Neural crest cell (in vitro differentiated cells): ENCODE measurements at regions not wholly inside any gene's neighbourhood (a gene's known extent, or its start where the extent isn't known, plus 50 kb on each side); places are given as distances from the start of the nearest gene placed in this dataset.

Source experiments
- DNase-seq: peaks from one replicate; pipeline ENCODE4 v3.0.0; 2021; ENCODE audit warnings: low read depth, mixed read lengths, low spot score
- H3K27ac Mint-ChIP-seq: one replicate; pipeline ENCODE4 v1.8.0; 2021; ENCODE audit warnings: mild to moderate bottlenecking, mixed read lengths; ENCODE audit not compliant: unreplicated experiment
- H3K27me3 Mint-ChIP-seq: 2 replicates; pipeline ENCODE4 v1.8.0; 2021; ENCODE audit warnings: low read depth, mild to moderate bottlenecking, mixed read lengths
- H3K36me3 Mint-ChIP-seq: 2 replicates; pipeline ENCODE4 v1.8.0; 2021; ENCODE audit warnings: low read depth, mild to moderate bottlenecking, mixed read lengths
- H3K4me1 Mint-ChIP-seq: 2 replicates; pipeline ENCODE4 v1.8.0; 2021; ENCODE audit warnings: mixed read lengths
- H3K4me3 Mint-ChIP-seq: one replicate; pipeline ENCODE4 v1.8.0; 2021; ENCODE audit warnings: mild to moderate bottlenecking, mixed read lengths
- H3K9me3 Mint-ChIP-seq: 2 replicates; pipeline ENCODE4 v1.8.0; 2021; ENCODE audit warnings: mixed read lengths
- TF ChIP-seq, protein P1 (sequence below): fragments of 200-600 bp; sonication (generic); conservative IDR thresholded peaks from 2 replicates; pipeline ENCODE4 v1.5.0; 2021; ENCODE audit warnings: antibody characterized with exemption, mild to moderate bottlenecking

DNA sequence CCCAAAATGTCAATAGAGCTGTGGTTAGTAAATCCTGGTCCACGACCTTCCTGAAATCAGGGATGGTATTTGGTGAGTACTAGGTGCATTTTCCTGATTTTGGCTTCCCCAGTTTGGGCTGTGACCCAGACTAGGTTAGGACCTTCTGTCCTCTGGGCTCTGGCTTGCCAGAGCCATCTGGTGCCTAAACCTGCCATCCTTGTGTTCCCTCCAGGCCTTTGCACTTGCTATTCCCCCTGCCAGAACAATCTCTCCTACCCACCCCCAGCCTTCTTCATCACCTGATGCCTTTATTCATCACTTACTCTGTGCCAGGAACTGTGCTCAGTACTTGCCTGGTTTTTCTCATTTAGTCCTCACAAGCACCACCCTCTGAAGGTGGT is 216.7 kb downstream of the RBM19 start:
- Mint-ChIP-seq H3K27ac (no peak overlapping the region), H3K27me3 (peaks cover 73% of the 10 kb centered on the region), H3K36me3 (no peaks in the 10 kb centered on the region), H3K9me3 (no peaks in the 10 kb centered on the region), H3K4me1 (no peaks in the 10 kb centered on the region), H3K4me3 (no peak overlapping the region)
- no peak for DNase-seq
- TF ChIP-seq, protein P1, sequence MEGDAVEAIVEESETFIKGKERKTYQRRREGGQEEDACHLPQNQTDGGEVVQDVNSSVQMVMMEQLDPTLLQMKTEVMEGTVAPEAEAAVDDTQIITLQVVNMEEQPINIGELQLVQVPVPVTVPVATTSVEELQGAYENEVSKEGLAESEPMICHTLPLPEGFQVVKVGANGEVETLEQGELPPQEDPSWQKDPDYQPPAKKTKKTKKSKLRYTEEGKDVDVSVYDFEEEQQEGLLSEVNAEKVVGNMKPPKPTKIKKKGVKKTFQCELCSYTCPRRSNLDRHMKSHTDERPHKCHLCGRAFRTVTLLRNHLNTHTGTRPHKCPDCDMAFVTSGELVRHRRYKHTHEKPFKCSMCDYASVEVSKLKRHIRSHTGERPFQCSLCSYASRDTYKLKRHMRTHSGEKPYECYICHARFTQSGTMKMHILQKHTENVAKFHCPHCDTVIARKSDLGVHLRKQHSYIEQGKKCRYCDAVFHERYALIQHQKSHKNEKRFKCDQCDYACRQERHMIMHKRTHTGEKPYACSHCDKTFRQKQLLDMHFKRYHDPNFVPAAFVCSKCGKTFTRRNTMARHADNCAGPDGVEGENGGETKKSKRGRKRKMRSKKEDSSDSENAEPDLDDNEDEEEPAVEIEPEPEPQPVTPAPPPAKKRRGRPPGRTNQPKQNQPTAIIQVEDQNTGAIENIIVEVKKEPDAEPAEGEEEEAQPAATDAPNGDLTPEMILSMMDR = no peak

DNA sequence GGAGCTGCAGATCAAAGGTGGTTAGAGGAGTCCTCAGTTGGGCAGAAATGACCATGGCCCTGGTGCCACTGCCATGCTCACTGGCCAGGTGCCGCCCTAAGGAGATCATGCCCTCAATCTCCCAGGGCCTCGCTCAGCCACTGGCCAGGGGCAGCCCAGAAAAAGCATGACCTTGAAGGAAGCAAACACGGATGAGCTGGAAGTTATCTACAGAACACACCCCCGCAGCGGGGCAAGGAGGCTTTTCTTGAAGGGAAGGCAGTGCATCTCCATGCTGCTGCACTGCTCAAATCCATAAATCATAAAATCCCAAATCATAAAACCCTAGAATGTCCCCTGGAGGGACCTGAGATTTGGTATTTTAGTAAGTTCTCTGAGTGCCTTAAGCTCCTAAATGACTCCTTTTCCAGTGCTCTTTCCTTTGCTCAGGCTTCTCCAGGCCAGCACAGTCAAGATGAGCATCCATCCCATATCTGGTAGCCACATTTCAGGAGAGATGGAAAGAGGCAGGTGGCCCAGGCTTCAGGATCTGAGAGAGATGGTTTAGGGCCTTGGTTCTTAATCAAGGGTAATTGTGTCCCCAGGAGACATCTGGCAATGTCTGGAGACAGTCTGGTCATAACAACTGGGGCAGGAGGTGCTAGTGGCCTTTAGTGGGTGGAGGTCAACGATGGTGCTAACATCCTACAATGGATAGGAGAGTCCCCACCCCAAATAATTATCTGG is 217.3 kb downstream of the RBM19 start:
- no peaks in the 10 kb centered on the region for H3K9me3 Mint-ChIP-seq
- TF ChIP-seq, protein P1 = no peak
- H3K4me1 Mint-ChIP-seq = no peaks in the 10 kb centered on the region
- no peak for DNase-seq
- H3K36me3 Mint-ChIP-seq = no peaks in the 10 kb centered on the region
- peaks cover 79% of the 10 kb centered on the region for H3K27me3 Mint-ChIP-seq
- H3K4me3 Mint-ChIP-seq = no peak overlapping the region
- no peak overlapping the region for H3K27ac Mint-ChIP-seq

DNA sequence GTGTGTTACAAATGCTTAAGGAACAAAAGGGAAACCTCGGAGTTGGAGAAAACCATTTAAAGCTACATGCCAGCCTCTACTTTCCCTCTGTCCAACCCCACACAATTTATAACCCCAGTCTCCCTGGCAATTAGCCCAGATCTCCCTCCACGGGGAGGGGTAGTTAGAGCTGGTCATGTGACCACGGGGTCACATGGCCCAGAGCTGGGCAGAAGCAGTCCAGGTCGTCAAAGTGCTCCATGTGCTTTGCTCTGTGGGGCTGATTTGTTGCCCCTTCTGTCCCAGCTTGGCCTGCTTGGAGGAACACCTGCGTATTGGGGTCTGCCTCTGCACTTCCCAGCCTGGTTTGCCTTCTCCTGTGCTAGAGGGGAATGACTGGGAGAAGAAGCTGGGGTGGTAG is 219.1 kb downstream of the RBM19 start:
- DNase-seq = no peak
- Mint-ChIP-seq H3K4me3 (no peak overlapping the region), H3K9me3 (no peaks in the 10 kb centered on the region), H3K27ac (no peak overlapping the region), H3K27me3 (peaks cover 84% of the 10 kb centered on the region), H3K36me3 (no peaks in the 10 kb centered on the region), H3K4me1 (no peaks in the 10 kb centered on the region)
- TF ChIP-seq, protein P1 = no peak

DNA sequence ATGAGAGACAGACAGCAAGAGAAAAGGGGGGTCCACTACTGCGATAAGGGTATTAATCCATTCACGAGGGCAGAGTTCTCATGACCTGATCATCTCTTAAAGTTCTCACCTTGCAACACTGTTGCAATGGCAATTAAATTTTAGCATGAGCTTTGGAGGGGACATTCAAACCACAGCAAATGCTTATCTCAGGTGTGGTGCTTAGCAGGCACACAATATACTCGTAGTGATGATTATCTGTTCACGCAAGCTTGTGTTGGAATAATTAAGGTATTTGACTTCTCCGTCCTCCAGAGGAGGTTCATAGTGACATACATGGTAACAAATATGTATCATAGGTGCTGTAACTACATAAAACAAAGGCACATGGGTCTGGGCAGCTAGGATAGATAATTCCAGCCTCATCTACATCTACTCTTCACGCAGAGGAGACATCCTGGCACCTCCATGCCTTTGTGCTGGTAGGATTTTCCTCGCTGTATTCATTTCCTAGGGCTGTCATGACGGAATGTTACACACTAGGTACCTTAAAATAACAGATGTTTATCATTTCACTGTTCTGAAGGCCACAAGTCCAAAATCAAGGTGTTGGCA is 221.2 kb downstream of the RBM19 start:
- no peak overlapping the region for H3K4me3 Mint-ChIP-seq
- no peaks in the 10 kb centered on the region for H3K9me3 Mint-ChIP-seq
- DNase-seq = no peak
- H3K27ac Mint-ChIP-seq = no peak overlapping the region
- TF ChIP-seq, protein P1 = no peak
- no peaks in the 10 kb centered on the region for H3K4me1 Mint-ChIP-seq
- H3K27me3 Mint-ChIP-seq = peaks cover 81% of the 10 kb centered on the region
- no peaks in the 10 kb centered on the region for H3K36me3 Mint-ChIP-seq

DNA sequence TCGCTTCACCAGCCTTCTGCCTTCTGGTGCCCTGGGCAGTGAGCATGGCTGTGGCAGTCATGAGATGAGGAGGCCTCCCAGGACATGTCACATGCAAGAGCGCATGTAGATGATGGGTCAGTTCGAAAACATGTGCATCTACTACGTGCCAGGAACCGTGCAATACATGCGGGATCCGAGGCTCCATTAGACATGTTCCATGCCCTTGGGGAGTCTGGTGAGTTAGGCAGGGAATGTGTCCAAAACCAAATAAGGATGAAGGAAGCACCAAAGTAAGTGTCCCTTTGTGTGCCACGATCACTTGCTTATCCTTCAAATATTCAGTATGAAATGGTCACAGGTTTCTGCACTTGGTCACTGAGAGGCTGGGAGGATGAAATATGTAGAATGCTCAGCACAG is 223.3 kb downstream of the RBM19 start:
- Mint-ChIP-seq H3K36me3 (no peaks in the 10 kb centered on the region), H3K4me1 (no peaks in the 10 kb centered on the region), H3K9me3 (no peaks in the 10 kb centered on the region), H3K4me3 (no peak overlapping the region), H3K27me3 (peaks cover 80% of the 10 kb centered on the region), H3K27ac (no peak overlapping the region)
- TF ChIP-seq, protein P1 = no peak
- no peak for DNase-seq
